HepG2 (cell line): ENCODE measurements at regions not wholly inside any gene's neighbourhood (a gene's known extent, or its start where the extent isn't known, plus 50 kb on each side); places are given as distances from the start of the nearest gene placed in this dataset.

Source experiments
- ETV6 ChIP-seq: sonication (generic); formaldehyde crosslinking; conservative IDR thresholded peaks from 2 replicates; pipeline ENCODE4 v1.4.0; 2020; ENCODE audit warnings: missing genetic modification reagents
- FOXM1 ChIP-seq: sonication (generic); formaldehyde crosslinking; IDR thresholded peaks from 2 replicates; pipeline ENCODE4 v1.5.0; 2020; ENCODE audit warnings: missing genetic modification reagents
- POLR2AphosphoS5 ChIP-seq: IDR thresholded peaks from 2 replicates; pipeline ENCODE4 v1.6.1; 2012; ENCODE audit warnings: low read depth, low read length
- SRF ChIP-seq: IDR thresholded peaks from 2 replicates; pipeline ENCODE4 v1.6.1; 2011; ENCODE audit warnings: mild to moderate bottlenecking, low read depth, low read length, moderate library complexity
- TCF7 ChIP-seq: sonication (generic); IDR thresholded peaks from 2 replicates; pipeline ENCODE4 v1.6.1; 2016; ENCODE audit warnings: antibody characterized with exemption, low read depth
- TF ChIP-seq, protein P1 (sequence below): sonication (generic); formaldehyde crosslinking; IDR thresholded peaks from 2 replicates; pipeline ENCODE4 v1.5.0; 2020; ENCODE audit warnings: missing genetic modification reagents

DNA sequence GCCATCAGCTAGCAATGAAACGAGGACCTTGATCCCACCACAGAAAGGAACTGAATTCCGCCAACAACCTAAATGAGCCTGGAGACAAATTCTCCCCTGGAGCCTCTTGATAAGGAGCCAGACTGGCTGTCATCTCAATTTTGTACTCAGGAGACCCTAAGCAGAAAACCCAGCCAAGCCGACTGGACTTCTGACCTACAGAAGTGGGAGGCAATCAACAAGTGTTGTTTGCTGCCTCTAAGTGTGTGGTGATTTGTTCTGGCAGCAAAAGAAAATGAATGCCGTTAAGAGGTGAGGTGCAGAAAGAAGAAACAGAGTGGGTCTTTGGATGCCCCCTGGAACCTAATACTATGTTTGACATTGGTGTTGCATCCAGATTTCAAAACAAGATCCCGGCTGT lies 72.7 kb upstream of the SPATA31E1 start:
- TF ChIP-seq, protein P1, sequence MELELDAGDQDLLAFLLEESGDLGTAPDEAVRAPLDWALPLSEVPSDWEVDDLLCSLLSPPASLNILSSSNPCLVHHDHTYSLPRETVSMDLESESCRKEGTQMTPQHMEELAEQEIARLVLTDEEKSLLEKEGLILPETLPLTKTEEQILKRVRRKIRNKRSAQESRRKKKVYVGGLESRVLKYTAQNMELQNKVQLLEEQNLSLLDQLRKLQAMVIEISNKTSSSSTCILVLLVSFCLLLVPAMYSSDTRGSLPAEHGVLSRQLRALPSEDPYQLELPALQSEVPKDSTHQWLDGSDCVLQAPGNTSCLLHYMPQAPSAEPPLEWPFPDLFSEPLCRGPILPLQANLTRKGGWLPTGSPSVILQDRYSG (CRISPR knock-in tag) = no peak
- TF ChIP-seq ETV6 (CRISPR knock-in tag) = no peak
- no peak for TF ChIP-seq POLR2AphosphoS5
- no peak for TF ChIP-seq SRF
- TF ChIP-seq FOXM1 = no peak
- TF ChIP-seq TCF7 = no peak
